Testis (tissue), 2 donors: ENCODE measurements at regions not wholly inside any gene's neighbourhood (a gene's known extent, or its start where the extent isn't known, plus 50 kb on each side); places are given as distances from the start of the nearest gene placed in this dataset.
"Not testable (repeated sequence)": the region's sequence is repeated elsewhere in the genome, so short reads cannot be mapped to it uniquely, and the experiment has no call there.

Experiments
- DNase-seq: peaks from one replicate; pipeline ENCODE4 v3.0.0-alpha.2; 2019
- H3K27ac ChIP-seq, 2 donors: fragments of 200-600 bp; sonication (generic); one replicate each; pipeline ENCODE4 v1.5.1; 2019
- H3K27me3 ChIP-seq: fragments of 200-600 bp; sonication (generic); one replicate; pipeline ENCODE4 v1.5.1; 2019
- H3K36me3 ChIP-seq: fragments of 200-600 bp; sonication (generic); one replicate; pipeline ENCODE4 v1.5.1; 2017; ENCODE audit warnings: low read depth; ENCODE audit errors: missing control alignments
- H3K4me1 ChIP-seq: fragments of 200-600 bp; sonication (generic); one replicate; pipeline ENCODE4 v1.5.1; 2019
- H3K4me3 ChIP-seq, 2 donors: fragments of 200-600 bp; sonication (generic); one replicate each; pipeline ENCODE4 v1.5.1; 2017 to 2019
- H3K9me3 ChIP-seq: fragments of 200-600 bp; sonication (generic); one replicate; pipeline ENCODE4 v1.5.1; 2017
- POLR2A ChIP-seq: fragments of 450-650 bp; IDR thresholded peaks from one replicate; pipeline ENCODE4 v1.6.1; 2017; ENCODE audit warnings: antibody characterized with exemption, mild to moderate bottlenecking, moderate library complexity
- WGBS, 2 donors: methylation state at CpG; one replicate each; pipeline ENCODE4 v1.1.5; 2018; 5-methylcytosine and 5-hydroxymethylcytosine counted together
- intact Hi-C: fragments of 100-400 bp; cut with DNase I; formaldehyde crosslinking; loops from one replicate; pipeline ENCODE4 v1.15.1; 2023; ENCODE audit warnings: low total_unique reads
- TF ChIP-seq, protein P1 (sequence below), 3 experiments: fragments of 450-650 bp in 2 of 3; fragments of 200-600 bp in 1 of 3; sonication (generic) in 1 of 3; IDR thresholded peaks; one replicate each; pipeline ENCODE4 v1.5.1; 2016 to 2019; ENCODE audit warnings: antibody characterized with exemption in 3 of 3, mild to moderate bottlenecking in 2 of 3, moderate library complexity in 1 of 3

- H3K9me3 ChIP-seq: no peaks in the 10 kb centered on the region
- no peaks in the 10 kb centered on the region for H3K4me1 ChIP-seq
- no peaks in the 10 kb centered on the region for H3K27me3 ChIP-seq
- no peaks in the 10 kb centered on the region for H3K36me3 ChIP-seq
- 88 to 89% methylated on average over 2 of the region's 2 CpGs for WGBS, 2 donors
- no peak overlapping the region for H3K27ac ChIP-seq
- intact Hi-C loops: no loop called here
- no peak for DNase-seq
- no peak for TF ChIP-seq POLR2A
- TF ChIP-seq, protein P1, sequence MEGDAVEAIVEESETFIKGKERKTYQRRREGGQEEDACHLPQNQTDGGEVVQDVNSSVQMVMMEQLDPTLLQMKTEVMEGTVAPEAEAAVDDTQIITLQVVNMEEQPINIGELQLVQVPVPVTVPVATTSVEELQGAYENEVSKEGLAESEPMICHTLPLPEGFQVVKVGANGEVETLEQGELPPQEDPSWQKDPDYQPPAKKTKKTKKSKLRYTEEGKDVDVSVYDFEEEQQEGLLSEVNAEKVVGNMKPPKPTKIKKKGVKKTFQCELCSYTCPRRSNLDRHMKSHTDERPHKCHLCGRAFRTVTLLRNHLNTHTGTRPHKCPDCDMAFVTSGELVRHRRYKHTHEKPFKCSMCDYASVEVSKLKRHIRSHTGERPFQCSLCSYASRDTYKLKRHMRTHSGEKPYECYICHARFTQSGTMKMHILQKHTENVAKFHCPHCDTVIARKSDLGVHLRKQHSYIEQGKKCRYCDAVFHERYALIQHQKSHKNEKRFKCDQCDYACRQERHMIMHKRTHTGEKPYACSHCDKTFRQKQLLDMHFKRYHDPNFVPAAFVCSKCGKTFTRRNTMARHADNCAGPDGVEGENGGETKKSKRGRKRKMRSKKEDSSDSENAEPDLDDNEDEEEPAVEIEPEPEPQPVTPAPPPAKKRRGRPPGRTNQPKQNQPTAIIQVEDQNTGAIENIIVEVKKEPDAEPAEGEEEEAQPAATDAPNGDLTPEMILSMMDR (IDR thresholded peaks at IDR 0.05): no peak
- no peak overlapping the region for H3K4me3 ChIP-seq
Measured at GRCh38 chr4:141562649-141563048, 73.7 kb upstream of the IL15 start.

GRCh38 chr4:141563723-141564122, 72.7 kb upstream of the IL15 start:
- no peaks in the 10 kb centered on the region for H3K36me3 ChIP-seq
- no peak overlapping the region for H3K4me3 ChIP-seq
- no peak for DNase-seq
- intact Hi-C loops: no loop called here
- H3K27me3 ChIP-seq: no peaks in the 10 kb centered on the region
- no peak overlapping the region for H3K27ac ChIP-seq
- H3K4me1 ChIP-seq: no peaks in the 10 kb centered on the region
- H3K9me3 ChIP-seq: no peaks in the 10 kb centered on the region
- TF ChIP-seq, protein P1 (IDR thresholded peaks at IDR 0.05): no peak
- TF ChIP-seq POLR2A: no peak

- 71 to 72% methylated on average over 15 of the region's 15 CpGs for WGBS, 2 donors
- DNase-seq, H3K27me3 ChIP-seq, H3K36me3 ChIP-seq, intact Hi-C loops, H3K4me1 ChIP-seq, H3K9me3 ChIP-seq, H3K27ac ChIP-seq, H3K4me3 ChIP-seq: not testable (repeated sequence)
Measured at GRCh38 chr4:141564961-141565360, 71.4 kb upstream of the IL15 start.

DNA sequence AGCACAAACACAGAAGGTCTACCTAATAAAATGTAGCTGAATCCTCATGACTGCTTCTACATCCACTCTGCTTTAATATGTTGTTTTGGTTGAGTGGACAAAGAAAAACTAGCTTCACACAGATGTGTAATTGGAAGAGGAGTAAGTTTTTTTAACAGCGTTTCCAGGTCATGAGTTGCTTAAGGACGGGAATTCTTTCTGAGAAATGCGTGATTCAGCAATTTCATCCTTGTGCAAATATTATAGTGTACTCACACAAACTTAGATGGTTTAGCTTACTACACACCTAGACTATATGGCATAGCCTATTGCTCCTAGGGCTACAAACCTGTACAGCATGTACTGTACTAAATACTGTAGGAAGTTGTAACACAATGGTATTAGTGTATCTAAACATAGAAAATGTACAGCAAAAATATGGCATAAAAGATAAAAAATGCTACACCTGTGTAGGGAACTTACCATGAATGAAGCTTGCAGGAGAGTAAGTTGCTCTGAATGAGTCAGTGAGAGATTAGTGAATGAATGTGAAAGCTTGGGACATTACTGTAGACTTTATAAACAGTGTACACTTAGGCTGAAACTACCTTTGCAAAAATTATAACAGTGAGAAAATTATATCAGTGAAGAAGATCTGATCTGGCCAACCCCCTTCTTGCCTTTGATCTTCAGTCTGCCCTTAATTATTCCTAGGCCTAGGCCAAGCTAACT, 70.8 kb upstream of the IL15 start:
- no peaks in the 10 kb centered on the region for H3K9me3 ChIP-seq
- H3K27me3 ChIP-seq: no peaks in the 10 kb centered on the region
- H3K4me3 ChIP-seq: no peak overlapping the region
- no peak for DNase-seq
- no peak overlapping the region for H3K27ac ChIP-seq
- H3K4me1 ChIP-seq: no peaks in the 10 kb centered on the region
- intact Hi-C loops: no loop called here
- 73 to 75% methylated on average over 3 of the region's 3 CpGs for WGBS, 2 donors
- no peaks in the 10 kb centered on the region for H3K36me3 ChIP-seq
- TF ChIP-seq, protein P1 (IDR thresholded peaks at IDR 0.05): no peak
- TF ChIP-seq POLR2A: no peak

DNA sequence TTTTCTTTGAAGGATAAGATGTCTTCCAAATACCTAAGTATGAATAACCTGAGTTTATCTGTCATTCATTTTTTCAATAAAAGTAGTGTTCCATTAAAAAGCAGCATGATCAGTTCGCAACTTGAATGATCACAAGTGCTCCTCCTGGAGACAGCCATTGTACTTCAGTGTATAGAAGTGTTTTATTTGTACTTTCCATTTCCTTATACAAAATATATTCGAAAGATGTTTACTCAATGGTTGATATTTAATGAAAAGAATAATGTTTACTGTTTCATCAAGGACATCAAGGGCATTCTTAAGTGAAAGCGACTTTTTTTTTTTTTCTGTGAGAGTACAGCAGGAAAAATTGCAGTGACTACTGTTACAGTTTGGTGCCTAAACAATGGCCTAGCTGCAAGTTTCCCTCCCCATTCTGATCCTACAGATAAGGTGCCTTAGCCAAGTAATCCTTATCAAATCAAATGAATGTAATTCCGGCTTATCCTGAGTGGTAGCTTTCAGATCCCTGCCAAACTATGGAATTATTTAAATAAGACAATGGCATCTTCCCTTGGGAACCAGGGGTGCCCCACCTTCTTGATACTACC, 69.0 kb upstream of the IL15 start:
- intact Hi-C loops: no loop called here
- DNase-seq: no peak
- no peaks in the 10 kb centered on the region for H3K4me1 ChIP-seq
- H3K9me3 ChIP-seq: no peaks in the 10 kb centered on the region
- no peaks in the 10 kb centered on the region for H3K27me3 ChIP-seq
- H3K36me3 ChIP-seq: no peaks in the 10 kb centered on the region
- WGBS, 2 donors: 88 to 92% methylated on average over 4 of the region's 4 CpGs
- H3K4me3 ChIP-seq: no peak overlapping the region
- TF ChIP-seq, protein P1 (IDR thresholded peaks at IDR 0.05): no peak
- no peak for TF ChIP-seq POLR2A
- no peak overlapping the region for H3K27ac ChIP-seq
